ENCODE measurements at regions not wholly inside any gene's neighbourhood (a gene's known extent, or its start where the extent isn't known, plus 50 kb on each side); places are given as distances from the start of the nearest gene placed in this dataset.
"Not testable (repeated sequence)": the region's sequence is repeated elsewhere in the genome, so short reads cannot be mapped to it uniquely, and the experiment has no call there.

DNA sequence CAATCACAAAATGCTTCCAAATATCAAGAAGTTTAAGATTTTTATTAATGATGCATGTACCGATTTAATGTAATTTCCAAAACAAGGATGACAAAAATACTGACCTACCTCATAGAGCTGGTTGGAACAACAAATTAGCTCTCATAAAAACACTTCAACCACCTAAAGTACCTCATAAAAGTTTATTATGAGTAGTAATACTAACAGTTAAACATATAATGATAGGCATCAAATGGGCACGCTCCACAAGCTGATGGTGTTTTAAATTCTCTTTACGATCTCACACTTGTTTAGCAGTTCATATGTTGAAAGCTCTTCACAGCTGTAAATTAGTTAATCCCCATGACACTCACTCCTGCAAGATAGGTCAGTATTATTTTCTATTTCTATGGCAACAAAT lies 150.0 kb upstream of the KIF2A start:
- Histone ChIP-seq H3K9me3 (ENCODE audit: low read length) (no peaks in the 10 kb centered on the region), H3K36me3 (ENCODE audit: insufficient read depth, low read length) (no peaks in the 10 kb centered on the region)

DNA sequence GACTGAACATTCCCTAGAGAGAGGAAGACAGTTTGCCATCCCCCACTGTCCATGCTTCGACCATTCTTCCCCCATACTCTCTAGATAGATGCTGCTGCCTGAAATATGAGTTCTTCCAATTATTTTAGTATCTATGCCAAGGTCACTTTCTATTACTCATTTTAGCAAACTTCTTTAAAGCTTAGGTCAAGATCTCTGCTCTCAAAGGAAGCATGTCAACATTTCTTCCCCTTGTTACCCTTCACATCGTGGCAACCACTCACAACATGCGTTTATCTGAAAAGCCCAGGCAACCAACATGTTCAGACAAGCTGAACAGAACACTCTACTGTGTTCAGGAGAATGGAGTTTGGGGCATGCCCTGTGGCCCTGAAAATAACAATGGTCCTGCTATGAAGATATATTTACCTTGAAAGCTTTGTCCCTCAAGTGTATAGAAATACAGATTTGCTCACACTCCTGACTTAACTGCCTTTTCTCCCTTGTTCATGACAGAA lies 138.4 kb upstream of the KIF2A start:
- Histone ChIP-seq H3K36me3 (ENCODE audit: insufficient read depth, low read length) (no peaks in the 10 kb centered on the region), H3K9me3 (ENCODE audit: low read length) (no peaks in the 10 kb centered on the region), H3K27me3 (ENCODE audit: control insufficient read depth in 1 of 2, insufficient read depth in 2 of 2, low read length in 2 of 2) (no peaks in the 10 kb centered on the region), H3K4me3 (ENCODE audit: low read depth in 1 of 2, low read length in 2 of 2) (no peak overlapping the region), H3K4me1 (ENCODE audit: insufficient read depth, low read length) (no peaks in the 10 kb centered on the region), H3K9ac (ENCODE audit: low read length) (no peak overlapping the region), H3K27ac (ENCODE audit: low read depth, low read length) (no peak overlapping the region)

More for the DNA sequence above, 150.0 kb upstream of the KIF2A start:
- no peak overlapping the region for H3K4me3 ChIP-seq (ENCODE audit: low read depth in 1 of 2, low read length in 2 of 2)
- no peak overlapping the region for H3K9ac ChIP-seq (ENCODE audit: low read length)
- H3K27ac ChIP-seq (ENCODE audit: low read depth, low read length), result no peak overlapping the region
- no peaks in the 10 kb centered on the region for H3K4me1 ChIP-seq (ENCODE audit: insufficient read depth, low read length)
- no peaks in the 10 kb centered on the region for H3K27me3 ChIP-seq (ENCODE audit: control insufficient read depth in 1 of 2, insufficient read depth in 2 of 2, low read length in 2 of 2)

DNA sequence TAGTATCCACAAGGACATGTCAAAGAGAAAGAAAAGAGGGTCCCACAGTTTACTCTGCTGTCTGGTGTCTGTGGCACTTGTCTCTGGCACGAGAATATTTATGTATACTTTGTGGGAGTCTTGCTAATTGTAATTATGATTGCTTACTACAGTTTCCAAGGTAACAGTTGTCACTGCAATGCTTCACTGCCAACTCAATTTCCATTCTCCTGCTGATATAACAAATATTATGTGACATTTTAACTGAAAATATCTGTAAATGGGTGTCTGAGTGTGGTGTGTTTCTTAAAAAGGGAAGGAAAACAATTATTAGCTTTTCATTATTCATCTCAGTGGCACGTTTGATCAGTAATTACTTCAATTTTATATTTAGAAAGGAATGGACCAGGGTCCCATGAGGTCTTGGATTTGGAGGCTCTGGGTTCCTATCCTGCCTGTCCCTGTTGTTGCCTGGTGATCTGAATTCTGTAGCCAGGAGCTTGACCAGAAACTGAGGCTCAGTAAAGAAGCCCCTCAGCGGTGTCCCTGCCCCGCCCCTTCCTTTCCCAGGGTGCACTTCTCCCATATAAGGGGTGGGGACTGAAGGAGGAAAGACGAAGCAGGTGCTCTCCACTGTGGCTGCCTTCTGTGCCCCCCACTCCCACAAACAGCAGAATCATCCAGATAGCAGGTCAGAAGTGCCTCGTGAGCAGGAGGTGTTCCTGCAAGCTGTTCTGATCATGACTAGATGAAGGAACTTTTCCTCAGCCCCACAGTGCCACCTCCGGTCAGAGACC lies 137.3 kb upstream of the KIF2A start:
- Histone ChIP-seq H3K4me1 (ENCODE audit: insufficient read depth, low read length) (no peaks in the 10 kb centered on the region), H3K9me3 (ENCODE audit: low read length) (no peaks in the 10 kb centered on the region), H3K27me3 (ENCODE audit: control insufficient read depth in 1 of 2, insufficient read depth in 2 of 2, low read length in 2 of 2) (no peaks in the 10 kb centered on the region), H3K9ac (ENCODE audit: low read length) (no peak overlapping the region), H3K4me3 (ENCODE audit: low read depth in 1 of 2, low read length in 2 of 2) (no peak overlapping the region), H3K27ac (ENCODE audit: low read depth, low read length) (no peak overlapping the region), H3K36me3 (ENCODE audit: insufficient read depth, low read length) (no peaks in the 10 kb centered on the region)

DNA sequence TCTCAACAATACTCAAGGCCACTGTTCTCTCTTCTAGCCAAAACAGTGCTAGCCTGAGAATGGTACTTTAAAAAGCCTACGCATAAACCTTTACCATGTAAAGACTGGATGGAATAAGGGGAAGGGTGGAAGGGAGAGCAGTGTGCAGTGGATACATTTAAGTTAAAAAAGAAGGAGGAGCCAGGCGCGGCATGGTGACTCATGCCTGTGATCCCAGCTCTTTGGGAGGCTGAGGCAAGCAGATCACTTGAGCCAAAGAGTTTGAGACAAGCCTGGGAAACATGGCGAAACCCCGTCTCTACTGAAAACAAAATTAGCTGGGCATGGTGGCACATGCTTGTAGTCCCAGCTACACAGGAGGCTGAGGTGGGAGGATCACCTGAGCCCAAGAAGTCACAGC lies 127.7 kb upstream of the KIF2A start:
- no peak overlapping the region for H3K9ac ChIP-seq (ENCODE audit: low read length)
- no peaks in the 10 kb centered on the region for H3K4me1 ChIP-seq (ENCODE audit: insufficient read depth, low read length)
- no peaks in the 10 kb centered on the region for H3K9me3 ChIP-seq (ENCODE audit: low read length)
- no peak overlapping the region for H3K4me3 ChIP-seq (ENCODE audit: low read depth in 1 of 2, low read length in 2 of 2)
- no peak overlapping the region for H3K27ac ChIP-seq (ENCODE audit: low read depth, low read length)
- H3K27me3 ChIP-seq (ENCODE audit: control insufficient read depth in 1 of 2, insufficient read depth in 2 of 2, low read length in 2 of 2), result no peaks in the 10 kb centered on the region
- no peaks in the 10 kb centered on the region for H3K36me3 ChIP-seq (ENCODE audit: insufficient read depth, low read length)

DNA sequence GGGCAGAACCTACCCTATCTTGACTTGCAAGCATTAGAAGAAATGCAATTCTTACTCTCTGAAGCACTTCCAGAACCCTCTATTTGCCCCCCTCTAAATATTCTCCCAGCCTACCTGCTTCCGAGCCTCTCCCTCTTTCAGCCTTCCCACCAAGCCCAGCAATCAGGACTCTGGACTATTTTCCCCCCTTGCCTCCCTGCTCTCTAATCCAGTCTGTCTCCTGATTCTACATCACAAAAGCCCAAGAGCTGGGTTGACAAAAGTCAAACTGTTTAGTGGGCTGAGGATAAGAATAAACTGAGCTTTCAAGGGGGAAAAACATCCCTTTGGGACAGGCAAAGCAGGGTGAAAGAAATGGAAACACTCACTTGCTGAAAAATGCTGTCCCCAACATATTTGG lies 123.2 kb upstream of the KIF2A start:
- no peaks in the 10 kb centered on the region for H3K27me3 ChIP-seq (ENCODE audit: control insufficient read depth in 1 of 2, insufficient read depth in 2 of 2, low read length in 2 of 2)

DNA sequence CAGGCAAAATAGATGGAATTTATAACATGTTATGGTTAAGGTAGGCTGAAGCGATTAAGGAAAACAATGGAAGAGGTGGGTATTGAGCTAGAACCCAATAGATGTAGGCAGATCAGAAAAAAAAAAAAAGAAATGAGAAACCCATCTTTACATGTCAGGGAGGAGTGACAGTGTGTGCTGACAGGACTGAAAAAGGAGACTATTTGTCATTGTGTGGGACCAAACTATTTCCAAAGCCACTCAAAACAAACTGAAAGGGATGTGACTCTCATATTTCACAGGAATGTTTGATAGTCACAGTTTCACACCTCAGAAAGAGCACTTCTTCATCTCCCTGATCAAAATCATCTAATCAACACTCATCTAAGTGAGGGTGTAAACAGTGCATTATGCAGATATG lies 122.3 kb upstream of the KIF2A start:
- Histone ChIP-seq H3K4me3 (ENCODE audit: low read depth in 1 of 2, low read length in 2 of 2) (no peak overlapping the region), H3K27me3 (ENCODE audit: control insufficient read depth in 1 of 2, insufficient read depth in 2 of 2, low read length in 2 of 2) (no peaks in the 10 kb centered on the region), H3K27ac (ENCODE audit: low read depth, low read length) (no peak overlapping the region), H3K4me1 (ENCODE audit: insufficient read depth, low read length) (no peaks in the 10 kb centered on the region), H3K9ac (ENCODE audit: low read length) (no peak overlapping the region), H3K36me3 (ENCODE audit: insufficient read depth, low read length) (no peaks in the 10 kb centered on the region), H3K9me3 (ENCODE audit: low read length) (no peaks in the 10 kb centered on the region)

More for the DNA sequence above, 123.2 kb upstream of the KIF2A start:
- Histone ChIP-seq H3K9me3 (ENCODE audit: low read length) (no peaks in the 10 kb centered on the region), H3K4me3 (ENCODE audit: low read depth in 1 of 2, low read length in 2 of 2) (no peak overlapping the region), H3K27ac (ENCODE audit: low read depth, low read length) (no peak overlapping the region), H3K9ac (ENCODE audit: low read length) (no peak overlapping the region), H3K36me3 (ENCODE audit: insufficient read depth, low read length) (no peaks in the 10 kb centered on the region), H3K4me1 (ENCODE audit: insufficient read depth, low read length) (no peaks in the 10 kb centered on the region)

DNA sequence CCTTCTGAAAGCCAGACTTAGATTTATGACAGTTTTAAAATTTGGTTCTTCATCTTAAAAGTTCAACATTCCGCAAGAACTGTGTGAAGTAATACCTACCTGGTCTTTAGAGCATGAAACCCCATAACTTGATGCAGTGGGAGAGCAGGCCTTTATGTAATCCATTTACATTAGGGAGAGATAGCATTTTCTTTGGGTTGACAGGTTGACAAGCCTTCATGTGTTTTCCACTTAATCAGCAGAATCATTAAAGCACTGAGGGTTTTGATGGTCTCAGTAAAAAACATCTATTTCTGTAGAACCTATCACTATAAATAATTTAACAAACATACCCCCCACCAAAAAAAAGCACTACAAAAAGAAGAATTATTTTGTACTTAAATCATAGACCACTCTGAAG lies 121.6 kb upstream of the KIF2A start:
- H3K4me1 ChIP-seq (ENCODE audit: insufficient read depth, low read length), result no peaks in the 10 kb centered on the region
- no peak overlapping the region for H3K27ac ChIP-seq (ENCODE audit: low read depth, low read length)
- no peak overlapping the region for H3K9ac ChIP-seq (ENCODE audit: low read length)
- no peaks in the 10 kb centered on the region for H3K27me3 ChIP-seq (ENCODE audit: control insufficient read depth in 1 of 2, insufficient read depth in 2 of 2, low read length in 2 of 2)
- no peaks in the 10 kb centered on the region for H3K36me3 ChIP-seq (ENCODE audit: insufficient read depth, low read length)
- H3K4me3 ChIP-seq (ENCODE audit: low read depth in 1 of 2, low read length in 2 of 2), result no peak overlapping the region
- H3K9me3 ChIP-seq (ENCODE audit: low read length), result no peaks in the 10 kb centered on the region

DNA sequence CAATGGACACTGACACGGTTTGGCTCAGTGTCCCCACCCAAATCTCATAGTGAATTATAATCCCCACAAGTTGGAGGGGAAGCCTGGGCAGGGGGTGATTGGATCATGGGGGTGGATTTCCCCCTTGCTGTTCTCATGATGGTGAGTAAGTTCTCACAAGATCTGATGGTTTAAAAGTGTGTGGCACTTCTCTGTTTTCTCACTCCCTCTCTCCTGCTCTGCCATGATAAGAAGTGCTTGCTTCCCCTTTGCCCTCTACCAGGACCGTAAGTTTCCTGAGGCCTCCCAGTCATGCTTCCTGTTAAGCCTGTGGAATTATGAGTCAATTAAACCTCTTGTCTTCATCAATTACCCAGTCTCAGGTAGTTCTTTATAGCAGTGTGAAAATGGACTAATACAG lies 115.8 kb upstream of the KIF2A start:
- H3K27me3 ChIP-seq (ENCODE audit: control insufficient read depth in 1 of 2, insufficient read depth in 2 of 2, low read length in 2 of 2), result no peaks in the 10 kb centered on the region
- no peaks in the 10 kb centered on the region for H3K9me3 ChIP-seq (ENCODE audit: low read length)
- H3K9ac ChIP-seq (ENCODE audit: low read length), result no peak overlapping the region
- no peaks in the 10 kb centered on the region for H3K4me1 ChIP-seq (ENCODE audit: insufficient read depth, low read length)
- H3K4me3 ChIP-seq (ENCODE audit: low read depth in 1 of 2, low read length in 2 of 2), result no peak overlapping the region
- H3K36me3 ChIP-seq (ENCODE audit: insufficient read depth, low read length), result no peaks in the 10 kb centered on the region
- H3K27ac ChIP-seq (ENCODE audit: low read depth, low read length), result no peak overlapping the region

DNA sequence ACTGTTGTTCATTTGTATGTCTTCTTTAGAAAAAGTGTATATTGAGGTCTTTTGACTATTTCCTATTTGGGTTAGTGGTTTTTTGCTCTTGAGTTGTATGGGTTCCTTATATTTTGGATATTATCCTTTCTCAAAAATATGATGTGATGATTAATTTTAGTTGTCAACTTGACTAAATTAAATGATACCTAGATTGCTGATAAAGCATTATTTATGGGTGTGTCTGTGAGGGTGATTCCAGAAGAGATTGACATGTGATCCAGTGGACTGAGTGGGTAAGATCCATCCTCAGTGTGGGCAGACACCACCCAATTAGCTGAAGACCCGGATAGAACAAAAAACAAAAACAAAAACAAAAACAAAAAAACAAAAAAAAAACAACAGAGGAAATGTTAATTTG lies 115.1 kb upstream of the KIF2A start:
- Histone ChIP-seq H3K27ac (ENCODE audit: low read depth, low read length) (no peak overlapping the region), H3K9ac (ENCODE audit: low read length) (no peak overlapping the region), H3K4me1 (ENCODE audit: insufficient read depth, low read length) (no peaks in the 10 kb centered on the region), H3K36me3 (ENCODE audit: insufficient read depth, low read length) (no peaks in the 10 kb centered on the region), H3K9me3 (ENCODE audit: low read length) (no peaks in the 10 kb centered on the region), H3K27me3 (ENCODE audit: control insufficient read depth in 1 of 2, insufficient read depth in 2 of 2, low read length in 2 of 2) (no peaks in the 10 kb centered on the region), H3K4me3 (ENCODE audit: low read depth in 1 of 2, low read length in 2 of 2) (no peak overlapping the region)

DNA sequence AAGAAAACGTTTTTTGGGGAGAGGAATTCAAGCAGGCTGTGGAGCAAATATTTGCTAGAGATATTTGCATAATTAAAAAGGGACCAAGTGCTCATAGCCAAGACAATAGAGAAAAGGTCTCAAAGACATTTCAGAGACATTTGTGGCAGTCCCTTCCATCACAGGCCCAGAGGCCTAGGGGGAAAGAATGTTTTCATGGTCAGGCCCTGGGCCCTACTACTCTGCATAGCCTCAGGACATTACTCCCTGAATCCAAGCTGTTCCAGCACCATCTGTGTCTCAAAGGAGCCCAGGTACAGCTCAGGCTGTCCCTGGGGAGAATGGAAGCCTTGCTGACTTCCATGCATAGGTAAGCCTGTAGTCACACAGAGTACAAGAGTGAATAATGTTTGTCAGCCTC lies 113.0 kb upstream of the KIF2A start:
- no peak overlapping the region for H3K4me3 ChIP-seq (ENCODE audit: low read depth in 1 of 2, low read length in 2 of 2)
- H3K4me1 ChIP-seq (ENCODE audit: insufficient read depth, low read length), result no peaks in the 10 kb centered on the region
- no peak overlapping the region for H3K27ac ChIP-seq (ENCODE audit: low read depth, low read length)
- no peaks in the 10 kb centered on the region for H3K27me3 ChIP-seq (ENCODE audit: control insufficient read depth in 1 of 2, insufficient read depth in 2 of 2, low read length in 2 of 2)
- no peaks in the 10 kb centered on the region for H3K36me3 ChIP-seq (ENCODE audit: insufficient read depth, low read length)
- no peaks in the 10 kb centered on the region for H3K9me3 ChIP-seq (ENCODE audit: low read length)
- H3K9ac ChIP-seq (ENCODE audit: low read length), result no peak overlapping the region

DNA sequence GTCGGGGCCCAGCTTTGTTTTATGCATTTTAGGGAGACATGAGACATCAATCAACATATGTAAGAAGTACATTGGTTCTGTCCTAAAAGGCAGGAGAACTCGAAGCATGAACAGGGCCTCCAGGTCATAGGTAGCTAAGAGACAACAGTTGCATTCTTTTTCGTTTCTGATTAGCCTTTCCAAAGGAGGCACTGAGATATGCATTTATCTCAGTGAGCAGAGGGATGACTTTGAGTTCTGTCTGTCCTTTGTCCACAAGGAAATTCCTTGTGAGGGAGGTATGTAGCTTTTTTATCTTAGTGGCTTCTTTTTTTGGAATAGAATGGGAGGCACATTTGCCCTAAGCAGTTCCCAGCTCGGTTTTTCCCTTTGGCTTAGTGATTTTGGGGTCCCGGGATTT lies 109.5 kb upstream of the KIF2A start:
- H3K36me3 ChIP-seq (ENCODE audit: insufficient read depth, low read length); H3K4me3 ChIP-seq (ENCODE audit: low read depth in 1 of 2, low read length in 2 of 2); H3K27me3 ChIP-seq (ENCODE audit: control insufficient read depth in 1 of 2, insufficient read depth in 2 of 2, low read length in 2 of 2); H3K9me3 ChIP-seq (ENCODE audit: low read length); H3K9ac ChIP-seq (ENCODE audit: low read length); H3K4me1 ChIP-seq (ENCODE audit: insufficient read depth, low read length); H3K27ac ChIP-seq (ENCODE audit: low read depth, low read length): not testable (repeated sequence)

DNA sequence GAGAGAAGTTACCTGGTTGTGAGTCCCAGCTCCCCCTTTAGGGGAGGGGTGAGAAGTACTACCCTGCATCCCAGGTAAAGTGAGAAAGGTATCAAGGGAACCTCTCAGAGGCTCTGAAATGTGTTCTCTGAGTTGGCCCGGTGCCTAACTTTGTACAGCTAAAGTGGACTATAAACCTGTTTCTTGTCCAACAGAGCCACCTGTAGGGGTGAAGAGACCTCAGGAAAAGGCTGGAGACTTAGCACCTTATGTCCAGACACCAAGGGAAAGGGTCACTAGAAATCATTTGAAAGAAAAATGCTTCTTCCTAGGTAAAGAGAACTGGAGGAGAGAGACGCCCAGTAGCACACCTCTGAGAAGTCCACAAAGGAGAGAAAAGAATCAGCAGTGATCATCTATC lies 108.3 kb upstream of the KIF2A start:
- no peak overlapping the region for H3K9ac ChIP-seq (ENCODE audit: low read length)
- H3K36me3 ChIP-seq (ENCODE audit: insufficient read depth, low read length), result no peaks in the 10 kb centered on the region
- H3K27ac ChIP-seq (ENCODE audit: low read depth, low read length), result no peak overlapping the region
- H3K27me3 ChIP-seq (ENCODE audit: control insufficient read depth in 1 of 2, insufficient read depth in 2 of 2, low read length in 2 of 2), result no peaks in the 10 kb centered on the region
- no peaks in the 10 kb centered on the region for H3K4me1 ChIP-seq (ENCODE audit: insufficient read depth, low read length)
- no peak overlapping the region for H3K4me3 ChIP-seq (ENCODE audit: low read depth in 1 of 2, low read length in 2 of 2)
- H3K9me3 ChIP-seq (ENCODE audit: low read length), result no peaks in the 10 kb centered on the region

Measured in muscle layer of colon (tissue), 2 donors.